Duodenal mucosa (tissue), 2 donors: ENCODE measurements at regions not wholly inside any gene's neighbourhood (a gene's known extent, or its start where the extent isn't known, plus 50 kb on each side); places are given as distances from the start of the nearest gene placed in this dataset.

ENCODE experiments used
- H3K27ac ChIP-seq: one replicate; pipeline ENCODE4 v1.7.0; 2013; ENCODE audit warnings: low read depth, low read length
- H3K27me3 ChIP-seq, 2 donors: one replicate each; pipeline ENCODE4 v1.7.0; 2013; ENCODE audit warnings: low read length in 2 of 2, control low read depth in 1 of 2; ENCODE audit not compliant: insufficient read depth in 2 of 2, control insufficient read depth in 1 of 2
- H3K36me3 ChIP-seq, 2 donors: one replicate each; pipeline ENCODE4 v1.7.0; 2013; ENCODE audit warnings: low read length in 2 of 2, control low read depth in 1 of 2; ENCODE audit not compliant: insufficient read depth in 2 of 2, control insufficient read depth in 1 of 2
- H3K4me1 ChIP-seq, 2 donors: one replicate each; pipeline ENCODE4 v1.7.0; 2013; ENCODE audit warnings: low read length in 2 of 2, control low read depth in 1 of 2; ENCODE audit not compliant: insufficient read depth in 2 of 2, control insufficient read depth in 1 of 2
- H3K4me3 ChIP-seq, 2 donors: one replicate each; pipeline ENCODE4 v1.7.0; 2013; ENCODE audit warnings: low read length in 2 of 2, low read depth in 1 of 2
- H3K9ac ChIP-seq, 2 donors: one replicate each; pipeline ENCODE4 v1.7.0; 2013; ENCODE audit warnings: low read length in 2 of 2, low read depth in 1 of 2
- H3K9me3 ChIP-seq, 2 donors: one replicate each; pipeline ENCODE4 v1.7.0; 2013; ENCODE audit warnings: low read length in 2 of 2, control low read depth in 1 of 2; ENCODE audit not compliant: control insufficient read depth in 1 of 2

- H3K36me3 ChIP-seq = no peaks in the 10 kb centered on the region
- H3K4me1 ChIP-seq = peaks cover 0 to 20% of the 10 kb centered on the region in 2 donors
- H3K27me3 ChIP-seq = no peaks in the 10 kb centered on the region
- no peaks in the 10 kb centered on the region for H3K9me3 ChIP-seq
- no peak overlapping the region for H3K9ac ChIP-seq
- no peak overlapping the region for H3K27ac ChIP-seq
- H3K4me3 ChIP-seq = no peak overlapping the region
Measured at GRCh38 chr6:12572896-12573827, 143.4 kb upstream of the PHACTR1 start.

GRCh38 chr6:12575961-12576360, 140.6 kb upstream of the PHACTR1 start:
- no peak overlapping the region for H3K4me3 ChIP-seq
- no peaks in the 10 kb centered on the region for H3K27me3 ChIP-seq
- H3K9ac ChIP-seq = no peak overlapping the region
- no peak overlapping the region for H3K27ac ChIP-seq
- no peaks in the 10 kb centered on the region for H3K36me3 ChIP-seq
- H3K9me3 ChIP-seq = no peaks in the 10 kb centered on the region
- peaks cover 0 to 16% of the 10 kb centered on the region in 2 donors for H3K4me1 ChIP-seq

GRCh38 chr6:12576389-12576788, 140.2 kb upstream of the PHACTR1 start:
- H3K36me3 ChIP-seq = no peaks in the 10 kb centered on the region
- no peaks in the 10 kb centered on the region for H3K27me3 ChIP-seq
- no peak overlapping the region for H3K4me3 ChIP-seq
- H3K9ac ChIP-seq = no peak overlapping the region
- H3K27ac ChIP-seq = no peak overlapping the region
- H3K9me3 ChIP-seq = no peaks in the 10 kb centered on the region
- H3K4me1 ChIP-seq = peaks cover 0 to 16% of the 10 kb centered on the region in 2 donors

GRCh38 chr6:12577124-12577850, 139.3 kb upstream of the PHACTR1 start:
- Histone ChIP-seq H3K9me3 (no peaks in the 10 kb centered on the region), H3K4me3 (no peak overlapping the region), H3K4me1 (peaks cover 0 to 16% of the 10 kb centered on the region in 2 donors), H3K27ac (no peak overlapping the region), H3K9ac (no peak overlapping the region), H3K36me3 (no peaks in the 10 kb centered on the region), H3K27me3 (no peaks in the 10 kb centered on the region)

GRCh38 chr6:12578097-12578496, 138.5 kb upstream of the PHACTR1 start:
- Histone ChIP-seq H3K36me3 (no peaks in the 10 kb centered on the region), H3K4me3 (no peak overlapping the region), H3K4me1 (peaks cover 0 to 12% of the 10 kb centered on the region in 2 donors), H3K9ac (no peak overlapping the region), H3K27me3 (no peaks in the 10 kb centered on the region), H3K27ac (no peak overlapping the region), H3K9me3 (no peaks in the 10 kb centered on the region)

- Histone ChIP-seq H3K9ac (no peak overlapping the region), H3K27me3 (no peaks in the 10 kb centered on the region), H3K36me3 (no peaks in the 10 kb centered on the region), H3K4me3 (no peak overlapping the region), H3K27ac (no peak overlapping the region), H3K4me1 (peaks cover 0 to 8% of the 10 kb centered on the region in 2 donors), H3K9me3 (no peaks in the 10 kb centered on the region)
Measured at GRCh38 chr6:12578751-12579150, 137.8 kb upstream of the PHACTR1 start.

GRCh38 chr6:12580290-12580689, 136.3 kb upstream of the PHACTR1 start:
- Histone ChIP-seq H3K36me3 (no peaks in the 10 kb centered on the region), H3K27ac (no peak overlapping the region), H3K9ac (no peak overlapping the region), H3K27me3 (no peaks in the 10 kb centered on the region), H3K4me3 (no peak overlapping the region), H3K9me3 (no peaks in the 10 kb centered on the region), H3K4me1 (peaks cover 6 to 8% of the 10 kb centered on the region in 2 donors)

GRCh38 chr6:12582421-12583110, 134.0 kb upstream of the PHACTR1 start:
- Histone ChIP-seq H3K36me3 (no peaks in the 10 kb centered on the region), H3K4me3 (no peak overlapping the region), H3K27ac (no peak overlapping the region), H3K9me3 (no peaks in the 10 kb centered on the region), H3K9ac (no peak overlapping the region), H3K4me1 (peaks cover 0 to 13% of the 10 kb centered on the region in 2 donors), H3K27me3 (no peaks in the 10 kb centered on the region)

- Histone ChIP-seq H3K36me3 (no peaks in the 10 kb centered on the region), H3K4me1 (peaks cover 0 to 13% of the 10 kb centered on the region in 2 donors), H3K27ac (no peak overlapping the region), H3K9ac (no peak overlapping the region), H3K4me3 (peak overlapping the region in 1 of 2 donors; percentile 8), H3K27me3 (no peaks in the 10 kb centered on the region), H3K9me3 (no peaks in the 10 kb centered on the region)
Measured at GRCh38 chr6:12584631-12585405, 131.7 kb upstream of the PHACTR1 start.
